NCI-H128 (cell line): ENCODE measurements at regions not wholly inside any gene's neighbourhood (a gene's known extent, or its start where the extent isn't known, plus 50 kb on each side); places are given as distances from the start of the nearest gene placed in this dataset.

Experiments used
- DNase-seq: peaks from one replicate; lab custom pipeline; 2025; ENCODE audit not compliant: unreplicated experiment; lab: John Stamatoyannopoulos, UW

DNA sequence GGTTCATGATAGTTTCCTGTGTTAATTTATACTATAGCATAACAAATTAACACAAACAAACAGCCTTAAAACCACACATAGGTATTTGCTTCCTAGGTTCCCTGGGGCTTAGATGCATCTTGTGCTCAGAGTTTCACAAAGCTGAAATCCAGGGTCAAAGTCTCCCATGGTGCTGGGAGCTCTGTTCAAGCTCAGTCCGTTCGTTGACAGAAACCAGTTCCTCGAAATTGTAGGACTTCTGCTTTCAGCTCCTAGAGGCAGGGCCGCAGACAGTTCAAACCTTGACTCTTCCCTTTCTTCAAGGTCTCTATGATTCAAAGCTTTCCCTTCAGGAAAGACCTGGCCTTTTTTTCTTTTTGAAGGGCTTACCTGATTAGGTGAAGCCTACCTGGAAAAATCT, 90.5 kb downstream of the VSTM2A start:
- DNase-seq: no peak

- DNase-seq: no peak
Observed at GRCh38 chr7:54629771-54630170, 87.6 kb downstream of the VSTM2A start.

- no peak for DNase-seq
Observed at GRCh38 chr7:54622696-54623309, 80.6 kb downstream of the VSTM2A start.
